CD4-positive, alpha-beta memory T cell (primary cell): ENCODE measurements at regions not wholly inside any gene's neighbourhood (a gene's known extent, or its start where the extent isn't known, plus 50 kb on each side); places are given as distances from the start of the nearest gene placed in this dataset.

Experiments used
- CTCF ChIA-PET: fragments of 350-600 bp; sonication (Branson Sonifier 250); formaldehyde crosslinking; loops from one replicate; lab custom pipeline; 2021; ENCODE audit warnings: inconsistent platforms; ENCODE audit not compliant: partially characterized antibody; lab: Charles Lee
- POLR2A ChIA-PET: fragments of 350-600 bp; sonication (Branson Sonifier 250); formaldehyde crosslinking; loops from one replicate; lab custom pipeline; 2021; ENCODE audit not compliant: partially characterized antibody; lab: Charles Lee
- DNase-seq, 5 donors: peaks; one replicate each; pipeline versions ENCODE4 v3.0.0 to v3.0.0-alpha.2; 2020 to 2022; ENCODE audit warnings: mixed read lengths in 1 of 5
- H3K27ac ChIP-seq: one replicate; pipeline ENCODE4 v1.7.0; 2013; ENCODE audit warnings: low read depth, low read length
- H3K27me3 ChIP-seq: 2 replicates; pipeline ENCODE4 v1.7.0; 2013; ENCODE audit warnings: mild to moderate bottlenecking, low read length, moderate library complexity; ENCODE audit not compliant: insufficient read depth
- H3K36me3 ChIP-seq: 2 replicates; pipeline ENCODE4 v1.7.0; 2013; ENCODE audit warnings: mild to moderate bottlenecking, low read length, moderate library complexity; ENCODE audit not compliant: insufficient read depth
- H3K4me1 ChIP-seq: 2 replicates; pipeline ENCODE4 v1.7.0; 2013; ENCODE audit warnings: mild to moderate bottlenecking, low read length, moderate library complexity; ENCODE audit not compliant: insufficient read depth
- H3K4me3 ChIP-seq, 2 donors: one replicate each; pipeline ENCODE4 v1.7.0; 2013; ENCODE audit warnings: low read length in 2 of 2, mild to moderate bottlenecking in 1 of 2
- H3K9me3 ChIP-seq, 2 donors: one replicate each; pipeline ENCODE4 v1.7.0; 2013; ENCODE audit warnings: low read length in 2 of 2, control low read depth in 1 of 2; ENCODE audit not compliant: control insufficient read depth in 1 of 2
- H3K27ac Mint-ChIP-seq, 7 donors: one replicate each; pipeline ENCODE4 v1.8.0; 2020 to 2021; ENCODE audit warnings: mixed read lengths in 7 of 7, mild to moderate bottlenecking in 6 of 7, inconsistent platforms in 3 of 7, moderate library complexity in 3 of 7
- H3K27me3 Mint-ChIP-seq, 2 donors: one replicate each; pipeline ENCODE4 v1.8.0; 2020 to 2021; ENCODE audit warnings: mixed read lengths in 2 of 2
- H3K36me3 Mint-ChIP-seq, 2 donors: one replicate each; pipeline ENCODE4 v1.8.0; 2020 to 2021; ENCODE audit warnings: mixed read lengths in 2 of 2, inconsistent platforms in 1 of 2, mild to moderate bottlenecking in 1 of 2
- H3K4me1 Mint-ChIP-seq, 4 donors: one replicate each; pipeline ENCODE4 v1.8.0; 2020 to 2021; ENCODE audit warnings: mixed read lengths in 4 of 4, mild to moderate bottlenecking in 1 of 4
- H3K4me3 Mint-ChIP-seq, 8 donors: one replicate each; pipeline ENCODE4 v1.8.0; 2020 to 2021; ENCODE audit warnings: mixed read lengths in 8 of 8, mild to moderate bottlenecking in 7 of 8, moderate library complexity in 6 of 8, inconsistent platforms in 3 of 8
- H3K9me3 Mint-ChIP-seq, 8 donors: one replicate each; pipeline ENCODE4 v1.8.0; 2020 to 2021; ENCODE audit warnings: mixed read lengths in 8 of 8, mild to moderate bottlenecking in 5 of 8, inconsistent platforms in 3 of 8, moderate library complexity in 1 of 8
- intact Hi-C: fragments of 100-400 bp; cut with micrococcal nuclease; formaldehyde crosslinking; loops from one replicate; pipeline ENCODE4 v1.15.1; 2023

- Mint-ChIP-seq H3K4me3 (no peak overlapping the region), H3K27me3 (peaks cover 3 to 4% of the 10 kb centered on the region in 2 donors), H3K36me3 (no peaks in the 10 kb centered on the region), H3K4me1 (no peaks in the 10 kb centered on the region), H3K9me3 (peaks cover 0 to 3% (median 0%) of the 10 kb centered on the region in 8 donors), H3K27ac (no peak overlapping the region)
- Histone ChIP-seq H3K27ac (no peak overlapping the region), H3K36me3 (no peaks in the 10 kb centered on the region), H3K27me3 (no peaks in the 10 kb centered on the region), H3K9me3 (no peaks in the 10 kb centered on the region), H3K4me1 (no peaks in the 10 kb centered on the region), H3K4me3 (no peak overlapping the region)
- ChIA-PET CTCF (no interaction called here), POLR2A (no interaction called here)
- DNase-seq, result no peak
- intact Hi-C loops, result no loop called here
Observed at GRCh38 chr4:11564021-11564420, 135.3 kb upstream of the HS3ST1 start.

GRCh38 chr4:11549525-11549924, 120.8 kb upstream of the HS3ST1 start:
- H3K4me3 Mint-ChIP-seq, result no peak overlapping the region
- no peak overlapping the region for H3K27ac ChIP-seq
- H3K36me3 Mint-ChIP-seq, result no peaks in the 10 kb centered on the region
- no peaks in the 10 kb centered on the region for H3K36me3 ChIP-seq
- H3K4me3 ChIP-seq, result no peak overlapping the region
- peaks cover 0 to 2% (median 0%) of the 10 kb centered on the region in 4 donors for H3K4me1 Mint-ChIP-seq
- ChIA-PET POLR2A (no interaction called here), CTCF (no interaction called here)
- peaks cover 0 to 2% (median 0%) of the 10 kb centered on the region in 8 donors for H3K9me3 Mint-ChIP-seq
- no peaks in the 10 kb centered on the region for H3K9me3 ChIP-seq
- intact Hi-C loops, result no loop called here
- no peak overlapping the region for H3K27ac Mint-ChIP-seq
- DNase-seq, result no peak
- H3K27me3 Mint-ChIP-seq, result peaks cover 8 to 10% of the 10 kb centered on the region in 2 donors
- H3K4me1 ChIP-seq, result no peaks in the 10 kb centered on the region
- H3K27me3 ChIP-seq, result no peaks in the 10 kb centered on the region

GRCh38 chr4:11548597-11549082, 119.9 kb upstream of the HS3ST1 start:
- CTCF ChIA-PET, result no interaction called here
- DNase-seq, result no peak

GRCh38 chr4:11546391-11547175, 117.9 kb upstream of the HS3ST1 start:
- H3K27me3 Mint-ChIP-seq, result peaks cover 3 to 8% of the 10 kb centered on the region in 2 donors
- no peak overlapping the region for H3K4me3 Mint-ChIP-seq
- Histone ChIP-seq H3K27ac (no peak overlapping the region), H3K4me1 (no peaks in the 10 kb centered on the region), H3K36me3 (no peaks in the 10 kb centered on the region), H3K9me3 (no peaks in the 10 kb centered on the region), H3K27me3 (no peaks in the 10 kb centered on the region), H3K4me3 (no peak overlapping the region)
- peaks cover 0 to 2% (median 0%) of the 10 kb centered on the region in 4 donors for H3K4me1 Mint-ChIP-seq
- no peak for DNase-seq
- H3K36me3 Mint-ChIP-seq, result no peaks in the 10 kb centered on the region
- CTCF ChIA-PET, result no interaction called here
- intact Hi-C loops, result no loop called here
- peaks cover 0 to 2% (median 0%) of the 10 kb centered on the region in 8 donors for H3K9me3 Mint-ChIP-seq
- no peak overlapping the region for H3K27ac Mint-ChIP-seq
- POLR2A ChIA-PET, result no interaction called here

More at GRCh38 chr4:11548597-11549082, 119.9 kb upstream of the HS3ST1 start:
- Histone ChIP-seq H3K4me1 (no peaks in the 10 kb centered on the region), H3K27me3 (no peaks in the 10 kb centered on the region), H3K27ac (no peak overlapping the region), H3K36me3 (no peaks in the 10 kb centered on the region), H3K9me3 (no peaks in the 10 kb centered on the region), H3K4me3 (no peak overlapping the region)
- H3K4me3 Mint-ChIP-seq, result no peak overlapping the region
- POLR2A ChIA-PET, result no interaction called here
- no peak overlapping the region for H3K27ac Mint-ChIP-seq
- intact Hi-C loops, result no loop called here
- H3K4me1 Mint-ChIP-seq, result peaks cover 0 to 2% (median 0%) of the 10 kb centered on the region in 4 donors
- no peaks in the 10 kb centered on the region for H3K36me3 Mint-ChIP-seq
- H3K27me3 Mint-ChIP-seq, result peaks cover 4 to 8% of the 10 kb centered on the region in 2 donors
- H3K9me3 Mint-ChIP-seq, result peaks cover 0 to 2% (median 0%) of the 10 kb centered on the region in 8 donors

GRCh38 chr4:11545651-11546050, 117.0 kb upstream of the HS3ST1 start:
- no peak for DNase-seq
- CTCF ChIA-PET, result no interaction called here
- Histone ChIP-seq H3K9me3 (no peaks in the 10 kb centered on the region), H3K27me3 (no peaks in the 10 kb centered on the region), H3K27ac (no peak overlapping the region), H3K4me3 (no peak overlapping the region), H3K4me1 (no peaks in the 10 kb centered on the region), H3K36me3 (no peaks in the 10 kb centered on the region)
- H3K9me3 Mint-ChIP-seq, result peaks cover 0 to 2% (median 0%) of the 10 kb centered on the region in 8 donors
- intact Hi-C loops, result no loop called here
- no peaks in the 10 kb centered on the region for H3K36me3 Mint-ChIP-seq
- peaks cover 0 to 2% (median 0%) of the 10 kb centered on the region in 4 donors for H3K4me1 Mint-ChIP-seq
- POLR2A ChIA-PET, result no interaction called here
- H3K4me3 Mint-ChIP-seq, result no peak overlapping the region
- H3K27ac Mint-ChIP-seq, result no peak overlapping the region
- peaks cover 3 to 7% of the 10 kb centered on the region in 2 donors for H3K27me3 Mint-ChIP-seq

- no peaks in the 10 kb centered on the region for H3K36me3 Mint-ChIP-seq
- intact Hi-C loops, result no loop called here
- H3K9me3 Mint-ChIP-seq, result no peaks in the 10 kb centered on the region
- Histone ChIP-seq H3K9me3 (no peaks in the 10 kb centered on the region), H3K27ac (no peak overlapping the region), H3K36me3 (no peaks in the 10 kb centered on the region), H3K4me3 (no peak overlapping the region), H3K27me3 (no peaks in the 10 kb centered on the region), H3K4me1 (no peaks in the 10 kb centered on the region)
- H3K4me3 Mint-ChIP-seq, result no peak overlapping the region
- ChIA-PET POLR2A (no interaction called here), CTCF (no interaction called here)
- peaks cover 0 to 7% of the 10 kb centered on the region in 2 donors for H3K27me3 Mint-ChIP-seq
- DNase-seq, result no peak
- peaks cover 0 to 2% (median 0%) of the 10 kb centered on the region in 4 donors for H3K4me1 Mint-ChIP-seq
- H3K27ac Mint-ChIP-seq, result no peak overlapping the region
Observed at GRCh38 chr4:11544211-11544610, 115.5 kb upstream of the HS3ST1 start.

GRCh38 chr4:11543706-11544105, 115.0 kb upstream of the HS3ST1 start:
- CTCF ChIA-PET, result no interaction called here
- H3K27me3 ChIP-seq, result no peaks in the 10 kb centered on the region
- H3K4me3 Mint-ChIP-seq, result no peak overlapping the region
- H3K4me1 ChIP-seq, result no peaks in the 10 kb centered on the region
- intact Hi-C loops, result no loop called here
- H3K27ac Mint-ChIP-seq, result no peak overlapping the region
- peaks cover 0 to 2% (median 0%) of the 10 kb centered on the region in 4 donors for H3K4me1 Mint-ChIP-seq
- H3K27me3 Mint-ChIP-seq, result peaks cover 0 to 7% of the 10 kb centered on the region in 2 donors
- H3K9me3 Mint-ChIP-seq, result no peaks in the 10 kb centered on the region
- H3K36me3 Mint-ChIP-seq, result no peaks in the 10 kb centered on the region
- no peaks in the 10 kb centered on the region for H3K36me3 ChIP-seq
- no peaks in the 10 kb centered on the region for H3K9me3 ChIP-seq
- no peak for DNase-seq
- H3K4me3 ChIP-seq, result no peak overlapping the region
- no peak overlapping the region for H3K27ac ChIP-seq
- POLR2A ChIA-PET, result no interaction called here
